ENCODE measurements at regions not wholly inside any gene's neighbourhood (a gene's known extent, or its start where the extent isn't known, plus 50 kb on each side); places are given as distances from the start of the nearest gene placed in this dataset.

DNA sequence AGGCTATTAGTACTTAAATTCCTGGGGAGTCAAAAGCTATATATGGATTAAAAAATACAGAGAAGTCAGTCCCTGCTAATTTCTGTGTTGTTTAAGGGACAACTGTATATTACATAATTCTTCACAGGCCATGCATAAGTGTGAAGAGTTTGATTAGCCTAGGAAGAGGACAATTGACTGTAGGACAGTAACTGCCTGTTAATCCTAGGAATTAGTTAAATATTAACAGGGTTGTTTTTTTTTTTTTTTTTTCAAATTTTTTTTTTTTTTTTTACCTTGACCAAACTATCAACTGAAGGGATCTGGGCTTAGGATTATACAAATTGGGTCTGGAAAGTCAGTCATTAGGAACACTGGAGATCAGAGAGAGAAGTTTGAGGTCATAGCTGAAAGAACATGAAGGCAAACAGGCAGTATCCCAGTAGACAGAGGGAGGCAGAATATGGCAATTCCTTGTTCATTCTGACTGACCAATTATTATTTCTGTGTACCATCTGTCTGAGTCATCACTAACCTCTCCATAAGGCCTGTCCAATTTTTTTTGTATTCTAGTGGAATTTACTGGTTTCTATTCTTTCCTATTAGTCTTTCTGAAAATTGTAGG is 1139.2 kb downstream of the SORCS1 start:
- H3K36me3 ChIP-seq (ENCODE audit: control insufficient read depth in 2 of 4, insufficient read depth in 4 of 4, low read length in 3 of 4), result no peaks in the 10 kb centered on the region
- no peak overlapping the region for H3K4me2 ChIP-seq (ENCODE audit: insufficient read depth in 1 of 2, low read depth in 2 of 2, low read length in 2 of 2)
- H3K4me1 ChIP-seq (replicated peaks in 1 of 4; ENCODE audit: control insufficient read depth in 3 of 4, insufficient read depth in 4 of 4, low read length in 3 of 4), result no peaks in the 10 kb centered on the region
- no peak overlapping the region for H3K4me3 ChIP-seq (ENCODE audit: extremely low read depth in 1 of 4, insufficient read depth in 2 of 4, low read depth in 3 of 4, low read length in 4 of 4)
- H4K8ac ChIP-seq (ENCODE audit: extremely low read depth, insufficient read depth, low read length), result no peak overlapping the region
- no peak overlapping the region for H3K27ac ChIP-seq (ENCODE audit: low read depth, low read length)
- no peak overlapping the region for H2BK15ac ChIP-seq (ENCODE audit: low read length)
- H3K79me2 ChIP-seq (ENCODE audit: control insufficient read depth in 1 of 2, insufficient read depth in 2 of 2, low read length in 2 of 2), result no peaks in the 10 kb centered on the region
- H3K9ac ChIP-seq (replicated peaks in 1 of 4; ENCODE audit: extremely low read depth in 1 of 4, low read depth in 3 of 4, low read length in 3 of 4), result no peak overlapping the region
- FAIRE-seq, result no peak
- H2BK12ac ChIP-seq (ENCODE audit: low read depth, low read length), result no peak overlapping the region
- no peak overlapping the region for H2BK20ac ChIP-seq (ENCODE audit: low read length)
- CTCF ChIA-PET (ENCODE audit: partially characterized antibody), result interaction anchor here (1.4 to 1.7 kb wide), 2 partner anchors 9 to 14 kb away, joined by 3 to 4 read pairs; no protein-coding TSS in a partner anchor
- no peaks in the 10 kb centered on the region for H4K20me1 ChIP-seq (replicated peaks in 1 of 2; ENCODE audit: control insufficient read depth in 1 of 2, insufficient read depth in 2 of 2, low read length in 2 of 2)
- H2BK120ac ChIP-seq (replicated peaks; ENCODE audit: low read depth, low read length), result no peak overlapping the region
- no peak overlapping the region for H2BK5ac ChIP-seq (ENCODE audit: low read depth, low read length)
- H4K5ac ChIP-seq (ENCODE audit: insufficient read length, low read depth, low read length), result no peak overlapping the region
- no peak for TF ChIP-seq KDM5A (IDR thresholded peaks at IDR 0.05; ENCODE audit: low read length)
- no peak for TF ChIP-seq TEAD4 (IDR thresholded peaks at IDR 0.05; ENCODE audit: low read depth, low read length)
- no peak for TF ChIP-seq CBX5 (IDR thresholded peaks at IDR 0.05; ENCODE audit: low read depth, low read length)
- no peak for TF ChIP-seq ASH2L (IDR thresholded peaks at IDR 0.05; ENCODE audit: low read length)
- no peak overlapping the region for H3K18ac ChIP-seq (ENCODE audit: extremely low read depth, low read length)
- no peak overlapping the region for H3K4ac ChIP-seq (replicated peaks; ENCODE audit: insufficient read length, low read depth, low read length)
- H3K79me1 ChIP-seq (ENCODE audit: low read depth, low read length), result no peaks in the 10 kb centered on the region
- no peak overlapping the region for H3K56ac ChIP-seq (replicated peaks; ENCODE audit: insufficient read length, low read depth, low read length)
- no peak overlapping the region for H2AK5ac ChIP-seq (ENCODE audit: low read depth, low read length)
- H3K23ac ChIP-seq (ENCODE audit: insufficient read length), result no peak overlapping the region
- DNase-seq (ENCODE audit: low read depth in 1 of 2, low spot score in 2 of 2), result no peak
- H4K91ac ChIP-seq (replicated peaks; ENCODE audit: insufficient read length, low read length), result no peak overlapping the region
- H3K9me3 ChIP-seq (ENCODE audit: insufficient read depth in 2 of 2, low read depth in 1 of 2, low read length in 1 of 2), result no peaks in the 10 kb centered on the region
- H3K27me3 ChIP-seq (replicated peaks in 1 of 4; ENCODE audit: control insufficient read depth in 3 of 4, extremely low read depth in 1 of 4, insufficient read depth in 3 of 4, low read length in 3 of 4), result no peaks in the 10 kb centered on the region
- no peak overlapping the region for H2AFZ ChIP-seq (ENCODE audit: low read length)
- H3K14ac ChIP-seq (ENCODE audit: insufficient read length), result no peak overlapping the region
- H3K23me2 ChIP-seq (ENCODE audit: low read depth, low read length), result no peaks in the 10 kb centered on the region
- POLR2A ChIA-PET (ENCODE audit: partially characterized antibody), result no interaction called here
